ENCODE measurements at regions not wholly inside any gene's neighbourhood (a gene's known extent, or its start where the extent isn't known, plus 50 kb on each side); places are given as distances from the start of the nearest gene placed in this dataset.
"Not testable (repeated sequence)": the region's sequence is repeated elsewhere in the genome, so short reads cannot be mapped to it uniquely, and the experiment has no call there.

DNA sequence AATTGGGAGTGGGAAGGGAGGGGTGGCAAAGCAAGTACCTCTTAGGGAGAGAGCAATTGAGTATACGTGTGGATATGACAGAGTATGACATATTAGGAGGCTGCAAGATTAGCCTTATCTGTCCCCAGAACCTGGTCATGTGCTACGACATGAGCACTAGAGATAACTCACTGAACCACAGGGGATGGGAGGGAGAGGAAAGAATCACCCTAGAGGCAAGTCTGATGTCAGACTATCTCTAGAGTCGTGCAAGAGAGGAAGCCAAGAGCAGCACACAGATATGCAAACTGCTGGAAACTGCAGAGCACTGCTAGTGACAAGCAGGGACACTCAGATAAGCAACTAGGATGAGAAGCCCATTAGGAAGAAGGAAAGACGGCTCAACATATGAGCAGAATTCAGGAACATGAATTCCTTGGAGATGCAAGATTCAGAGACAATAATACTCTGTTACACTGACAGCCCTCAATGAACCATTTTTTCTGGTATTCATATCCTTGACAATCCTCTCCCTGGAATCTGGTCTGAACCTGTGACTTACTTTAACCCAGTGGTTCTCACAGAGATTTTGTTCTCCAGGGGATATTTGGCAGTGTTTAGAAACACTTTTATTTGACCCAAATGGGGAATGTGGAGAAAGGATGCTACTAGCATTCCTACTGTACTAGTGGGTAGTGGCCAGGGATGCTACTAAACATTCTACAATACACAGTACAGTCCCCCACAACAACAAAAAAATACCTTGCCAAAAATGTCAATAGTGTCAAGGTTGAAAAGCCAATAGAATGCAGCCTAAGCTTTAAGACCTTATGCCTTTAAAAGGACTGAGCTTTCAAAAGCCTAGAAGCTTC lies 84.0 kb upstream of the BMP2K start:
- no peak for DNase-seq

DNA sequence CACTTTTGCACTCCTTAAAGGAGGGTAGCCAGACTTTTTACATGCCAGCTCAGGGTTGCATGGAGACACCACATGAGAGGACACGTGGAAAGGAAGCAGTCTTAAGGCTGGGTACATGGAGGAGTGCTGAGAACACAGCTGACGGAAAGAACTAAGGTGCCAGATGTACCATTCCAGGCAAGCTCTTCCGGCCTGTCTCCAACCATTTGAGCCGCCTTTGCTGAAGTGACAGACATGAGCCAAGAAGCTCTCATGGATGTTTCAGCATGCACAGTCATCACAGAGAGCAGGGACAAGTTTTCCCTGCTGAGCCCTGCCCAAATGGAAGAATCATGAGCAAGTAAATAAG lies 83.4 kb upstream of the BMP2K start:
- DNase-seq, result no peak

DNA sequence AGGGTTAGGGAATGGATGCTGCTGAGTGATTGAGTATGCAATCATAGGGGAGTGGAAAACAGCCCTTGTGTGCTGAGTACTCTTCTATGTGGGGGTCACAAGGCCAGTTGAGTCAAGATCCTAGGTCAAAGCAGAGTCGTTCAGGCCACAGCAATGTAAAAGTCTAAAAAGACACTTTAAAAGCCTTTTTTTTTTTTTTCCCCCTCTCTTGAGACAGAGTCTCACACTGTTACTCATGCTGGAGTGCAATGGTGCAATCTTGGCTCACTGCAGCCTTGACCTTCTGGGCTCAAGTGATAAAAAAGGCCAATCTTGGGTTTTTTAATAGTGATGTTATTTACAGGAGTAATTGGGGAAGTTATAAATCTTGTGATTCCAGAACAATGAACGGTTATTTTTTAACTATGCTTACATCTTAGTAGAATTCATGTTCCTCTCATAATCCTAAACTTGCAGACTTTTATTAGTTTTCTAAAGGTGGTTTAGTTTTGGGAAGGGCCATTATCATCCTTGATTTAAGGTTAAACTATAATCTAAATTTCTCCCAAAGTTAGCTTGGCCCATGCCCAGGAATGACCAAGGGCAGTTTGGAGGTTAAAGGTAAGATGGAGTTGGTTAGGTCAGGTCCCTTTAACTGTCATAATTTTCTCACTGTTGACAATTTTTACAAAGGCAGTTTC lies 82.2 kb upstream of the BMP2K start:
- DNase-seq, result no peak

GRCh38 chr4:78694457-78694787 lies 81.7 kb upstream of the BMP2K start:
- DNase-seq, result no peak

- no peak for DNase-seq
These were observed 80.2 kb upstream of the BMP2K start for GRCh38 chr4:78695910-78696309.

GRCh38 chr4:78703079-78703478 lies 73.1 kb upstream of the BMP2K start:
- DNase-seq, result no peak

DNA sequence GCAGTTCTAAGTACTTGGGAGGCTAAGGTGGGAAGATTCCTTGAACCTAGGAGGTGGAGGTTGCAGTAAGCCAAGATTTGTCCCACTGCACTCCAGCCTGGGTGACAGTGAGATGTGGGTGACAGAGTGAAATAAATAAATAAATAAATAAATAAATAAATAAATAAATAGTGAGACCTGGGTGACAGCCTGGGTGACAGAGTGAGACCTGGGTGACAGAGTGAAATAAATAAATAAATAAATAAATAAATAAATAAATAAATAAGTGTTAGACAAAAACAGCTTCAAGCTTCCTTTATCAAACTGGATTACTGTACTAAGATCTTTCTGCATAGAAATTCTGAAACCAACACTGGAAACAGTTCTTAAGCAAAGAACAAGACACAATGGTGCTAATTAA lies 71.8 kb upstream of the BMP2K start:
- no peak for DNase-seq

DNA sequence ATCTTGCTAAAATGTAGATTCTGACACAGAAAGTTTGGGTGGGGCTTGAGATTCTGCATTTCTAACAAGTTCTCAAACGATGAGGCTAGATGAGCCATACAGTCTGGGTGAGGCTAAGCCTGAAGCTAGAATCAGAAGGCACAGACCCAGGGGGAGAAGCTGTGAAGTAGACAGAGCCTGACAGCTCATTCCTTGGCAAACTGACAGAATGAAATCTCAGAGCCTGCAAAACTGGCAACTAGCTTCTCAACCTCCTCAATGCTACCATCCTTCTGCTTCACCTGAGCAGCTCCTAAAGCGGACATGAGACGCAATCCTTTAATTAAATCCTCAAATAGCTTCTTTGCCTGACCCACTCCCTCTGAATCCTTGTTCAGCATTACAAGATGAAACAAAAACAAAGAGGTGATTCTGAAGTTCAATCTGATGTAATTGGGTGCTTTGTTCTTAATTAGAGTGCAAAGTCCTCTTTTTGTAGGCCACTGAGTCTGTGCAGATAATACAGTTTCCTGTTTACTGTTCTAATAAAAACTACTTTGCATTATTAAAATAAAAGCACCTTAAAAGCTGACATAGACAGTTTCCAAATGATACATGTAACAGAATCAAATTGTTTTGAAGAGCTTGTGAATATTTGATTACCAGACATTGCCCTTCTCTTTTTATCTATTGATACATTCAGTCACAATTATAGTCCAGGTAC lies 71.0 kb upstream of the BMP2K start:
- DNase-seq, result no peak

DNA sequence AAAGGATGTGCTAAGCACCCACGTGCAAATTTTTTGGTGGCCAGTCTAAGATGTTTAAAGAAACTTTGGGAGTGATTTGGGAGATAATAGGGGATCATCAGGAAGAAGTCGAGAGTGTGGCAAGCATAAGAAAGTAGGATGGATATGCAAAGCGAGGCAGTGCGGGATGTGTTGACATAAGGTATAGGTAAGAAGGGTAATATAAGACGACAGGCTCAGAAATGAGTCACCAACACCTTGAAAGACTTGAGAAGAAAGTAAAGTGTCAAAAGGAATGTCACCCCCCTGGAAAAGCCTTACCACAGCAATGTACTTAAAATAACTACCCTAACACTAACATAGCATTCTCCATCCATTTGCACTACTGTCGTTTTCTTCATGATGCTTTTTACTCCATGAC lies 69.8 kb upstream of the BMP2K start:
- DNase-seq, result no peak

DNA sequence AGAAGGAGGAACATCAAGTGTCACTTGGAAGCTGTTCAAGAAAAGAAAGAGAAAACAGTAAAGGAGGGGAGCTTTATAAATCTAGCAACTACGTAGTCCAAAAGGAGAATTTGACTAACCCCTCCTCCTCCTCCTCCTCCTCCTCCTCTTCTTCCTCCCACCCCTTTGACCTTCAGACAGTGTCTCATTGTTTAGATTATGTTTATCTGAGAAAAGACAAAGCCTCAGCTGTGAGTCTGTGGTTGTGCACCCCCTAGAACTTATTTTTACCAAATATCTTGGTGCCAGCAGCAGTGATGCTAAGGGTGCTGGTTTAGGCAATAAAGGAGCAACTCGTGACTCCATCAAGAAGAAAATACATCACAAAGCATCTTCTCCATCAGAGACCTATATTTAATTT lies 68.9 kb upstream of the BMP2K start:
- no peak for DNase-seq

- DNase-seq, result no peak
These were observed 68.4 kb upstream of the BMP2K start for GRCh38 chr4:78707793-78708192.

- DNase-seq, result no peak
These were observed 65.6 kb upstream of the BMP2K start for GRCh38 chr4:78710536-78710935.

DNA sequence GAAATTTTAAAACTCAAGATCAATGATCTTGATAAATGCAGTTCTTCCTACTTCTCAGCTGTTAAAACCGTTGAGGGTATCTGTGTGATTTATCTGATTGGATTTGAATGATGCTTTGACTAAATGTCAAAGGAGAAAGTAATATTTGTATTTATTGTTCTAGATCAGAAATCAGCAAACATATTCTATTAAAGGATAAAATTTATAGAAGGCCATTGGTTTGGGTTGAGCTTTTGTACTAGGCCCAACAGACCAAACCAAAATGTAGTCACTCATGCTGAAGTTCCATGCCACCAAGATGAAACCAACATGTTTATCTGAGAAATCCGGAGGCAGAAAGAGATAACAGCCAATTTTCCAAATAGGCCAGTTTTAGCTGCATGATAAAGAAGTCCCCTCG lies 64.5 kb upstream of the BMP2K start:
- DNase-seq, result no peak

- DNase-seq, result not testable (repeated sequence)
These were observed 61.6 kb upstream of the BMP2K start for GRCh38 chr4:78714598-78714997.

DNA sequence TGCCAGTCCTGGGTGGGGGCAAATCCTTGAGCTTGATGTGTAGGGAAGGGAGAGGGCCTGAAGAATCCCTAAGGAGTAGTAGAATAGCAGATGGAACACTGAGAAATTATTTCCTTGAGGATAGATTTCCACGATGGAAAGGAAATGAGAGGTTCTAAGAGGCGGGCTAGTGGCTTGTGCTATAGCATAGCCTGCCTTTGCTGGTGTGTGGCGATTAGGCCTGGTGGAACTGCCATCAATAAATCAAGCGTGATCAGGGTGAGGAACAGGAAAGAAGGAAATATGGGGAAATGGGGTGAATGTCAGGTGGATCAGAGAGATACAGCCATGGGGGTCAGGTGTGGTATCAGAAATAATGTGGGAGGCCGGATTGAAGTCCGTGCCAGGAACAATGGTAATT lies 60.8 kb upstream of the BMP2K start:
- DNase-seq, result not testable (repeated sequence)

DNA sequence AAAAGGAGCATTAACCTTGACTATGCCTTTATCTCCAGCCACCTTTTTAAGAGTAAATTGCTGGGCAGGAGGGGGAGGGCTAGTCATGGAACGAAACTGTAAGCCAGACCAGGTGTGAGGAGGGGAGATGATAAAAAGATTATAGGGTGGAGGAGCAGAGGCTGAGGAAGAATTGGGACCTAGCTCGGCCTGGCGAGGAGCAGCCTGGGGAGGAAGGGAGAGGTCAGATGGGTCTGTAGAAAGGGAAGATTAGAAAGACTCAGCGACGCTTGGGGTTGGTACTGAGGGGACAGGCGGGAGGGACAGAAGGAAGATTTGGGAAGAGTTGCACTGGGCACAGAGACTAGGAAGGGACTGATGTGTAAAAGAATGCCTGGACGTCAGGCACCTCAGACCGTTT lies 58.4 kb upstream of the BMP2K start:
- not testable (repeated sequence) for DNase-seq

DNA sequence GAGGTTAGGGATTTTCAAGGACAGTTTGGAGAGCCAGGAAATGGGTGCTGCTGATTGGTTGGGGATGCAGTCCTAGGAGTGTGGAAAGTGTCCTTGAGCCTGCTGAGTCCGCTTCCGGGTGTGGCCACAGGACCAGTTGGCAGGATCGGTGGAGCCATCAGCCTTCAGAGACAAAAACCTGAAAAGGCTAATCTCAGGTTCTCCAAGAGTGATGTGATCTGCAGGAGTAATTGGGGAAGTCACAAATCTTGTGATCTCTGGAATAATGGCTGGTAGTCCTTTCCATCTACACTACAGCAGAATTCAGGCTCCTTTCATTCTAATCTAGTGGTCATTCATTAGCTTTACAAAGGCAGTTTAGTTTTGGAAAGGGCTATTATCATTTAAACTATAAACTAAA lies 55.9 kb upstream of the BMP2K start:
- no peak for DNase-seq

GRCh38 chr4:78720994-78721677 lies 55.0 kb upstream of the BMP2K start:
- DNase-seq, result peak; percentile 32 to 41

- DNase-seq, result no peak
These were observed 54.4 kb upstream of the BMP2K start for GRCh38 chr4:78721747-78722146.

DNA sequence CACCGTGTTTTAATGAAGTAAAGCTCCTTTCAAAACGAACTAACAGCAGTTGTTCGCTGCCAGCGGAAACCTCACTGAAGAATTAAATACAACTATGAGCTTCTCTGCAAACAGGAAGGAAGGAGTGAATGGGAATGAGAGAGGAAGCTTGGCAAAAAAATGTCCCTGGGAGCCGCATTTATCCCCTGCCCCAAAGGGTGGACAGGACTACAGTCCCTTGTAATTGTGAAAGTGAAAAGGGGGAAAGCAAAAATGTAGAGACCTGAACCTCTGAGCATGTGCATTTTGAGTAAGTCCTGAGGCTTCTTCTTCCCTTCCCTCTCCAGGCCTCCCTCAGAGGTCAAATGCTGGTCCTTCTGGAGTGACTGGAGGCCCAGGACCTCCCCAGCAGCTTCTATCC lies 53.8 kb upstream of the BMP2K start:
- DNase-seq, result no peak

- no peak for DNase-seq
These were observed 53.3 kb upstream of the BMP2K start for GRCh38 chr4:78722878-78723277.
